ENCODE measurements at regions not wholly inside any gene's neighbourhood (a gene's known extent, or its start where the extent isn't known, plus 50 kb on each side); places are given as distances from the start of the nearest gene placed in this dataset.
"Not testable (repeated sequence)": the region's sequence is repeated elsewhere in the genome, so short reads cannot be mapped to it uniquely, and the experiment has no call there.

DNA sequence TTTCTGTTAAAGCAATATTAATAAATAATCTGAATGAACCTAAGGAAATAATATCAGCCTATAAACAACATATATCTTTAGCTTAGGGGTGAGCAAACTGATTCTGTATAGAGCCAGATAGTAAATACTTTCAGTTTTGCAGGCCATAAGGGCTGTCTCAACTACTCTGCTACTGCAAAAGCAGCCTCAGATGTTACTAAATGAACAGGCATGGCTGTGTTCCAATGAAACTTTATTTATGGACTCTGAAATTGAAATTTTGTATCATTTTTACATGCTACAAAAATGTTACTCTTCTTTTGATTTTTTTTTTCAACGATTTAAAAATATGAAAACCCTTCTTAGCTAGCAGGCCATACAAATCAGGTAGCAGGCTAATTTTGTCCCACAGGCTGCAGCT, 212.8 kb upstream of the PRICKLE2 start:
- intact Hi-C loops (cut with micrococcal nuclease), result no loop called here

- intact Hi-C loops (cut with micrococcal nuclease), result no loop called here
Measured at GRCh38 chr3:64437131-64437530, 211.9 kb upstream of the PRICKLE2 start.

GRCh38 chr3:64435023-64435422, 209.8 kb upstream of the PRICKLE2 start:
- intact Hi-C loops (cut with micrococcal nuclease), result not testable (repeated sequence)

DNA sequence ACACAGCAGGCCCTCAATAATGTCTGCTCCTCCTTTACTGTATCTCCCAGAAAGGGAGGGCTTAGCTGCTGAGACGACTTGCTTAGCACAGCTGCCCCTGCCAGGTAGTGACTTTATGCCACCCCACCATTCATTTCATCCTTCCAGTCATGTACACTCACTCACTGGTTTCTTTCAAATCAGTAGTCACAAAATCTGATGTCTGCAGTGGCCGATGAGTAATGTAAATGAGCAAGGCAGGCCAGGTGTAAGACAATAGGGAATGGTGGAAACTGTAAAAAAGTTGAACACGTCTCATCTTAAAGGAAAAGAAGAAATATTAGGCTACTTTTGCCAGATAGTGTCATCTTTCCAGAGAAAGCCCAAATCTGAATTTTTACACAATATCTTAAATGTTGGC, 207.6 kb upstream of the PRICKLE2 start:
- intact Hi-C loops (cut with micrococcal nuclease), result no loop called here

- intact Hi-C loops (cut with micrococcal nuclease), result no loop called here
Measured at GRCh38 chr3:64431526-64432091, 206.3 kb upstream of the PRICKLE2 start.

DNA sequence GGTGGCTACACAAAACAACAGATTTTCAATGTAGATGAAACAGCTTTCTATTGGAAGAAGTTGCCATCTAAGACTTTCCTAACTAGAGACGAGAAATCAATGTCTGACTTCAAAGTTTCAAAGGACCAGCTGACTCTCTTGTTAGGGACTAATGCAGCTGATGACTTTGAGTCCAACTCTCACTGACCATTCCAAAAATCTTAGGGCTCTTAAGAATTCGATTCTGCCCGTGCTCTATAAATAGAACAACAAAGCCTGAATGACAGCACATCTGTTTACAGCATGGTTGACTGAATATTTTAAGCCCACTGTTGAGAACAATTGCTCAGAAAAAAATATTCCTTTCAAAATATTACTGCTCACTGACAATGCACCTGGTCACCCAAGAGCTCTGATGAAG, 202.4 kb upstream of the PRICKLE2 start:
- intact Hi-C loops (cut with micrococcal nuclease), result no loop called here

- intact Hi-C loops (cut with micrococcal nuclease), result no loop called here
Measured at GRCh38 chr3:64426551-64426950, 201.3 kb upstream of the PRICKLE2 start.

DNA sequence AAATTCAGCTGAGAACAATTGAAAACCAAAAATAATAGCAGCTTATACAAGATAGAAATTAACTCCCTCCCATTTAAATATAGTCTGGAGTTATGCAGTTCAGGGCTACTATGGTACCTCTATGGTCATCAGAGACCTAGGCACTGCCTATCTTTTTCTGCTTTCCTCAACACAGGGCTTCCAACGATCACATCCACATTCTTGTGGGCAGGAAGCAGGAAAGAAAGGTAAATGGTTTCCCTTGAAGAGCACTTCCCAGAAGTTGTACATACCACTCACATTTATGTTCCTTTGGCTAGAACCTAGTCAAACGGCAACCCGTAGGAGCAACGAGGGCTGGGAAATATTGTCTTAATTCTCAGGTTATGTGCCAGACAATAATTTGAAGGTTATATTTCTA, 197.7 kb upstream of the PRICKLE2 start:
- intact Hi-C loops (cut with micrococcal nuclease), result no loop called here

DNA sequence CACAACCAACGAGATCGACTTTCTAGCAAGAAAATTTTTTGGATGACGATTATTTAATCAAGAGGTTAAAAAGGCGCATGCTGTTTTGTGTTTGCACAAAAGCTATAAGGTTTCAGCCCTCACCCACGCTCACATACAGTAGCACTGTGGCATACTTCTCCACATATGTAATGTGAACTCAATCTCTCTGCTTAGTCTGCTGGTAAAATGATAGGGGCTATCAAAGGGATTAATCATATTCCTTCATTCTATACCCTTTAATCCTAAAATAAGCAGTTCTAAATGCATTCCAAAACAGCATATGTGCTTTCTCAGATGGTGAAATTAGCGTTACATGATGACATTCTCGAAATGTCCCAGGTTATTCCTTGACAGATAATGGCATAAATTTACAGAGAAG, 196.9 kb upstream of the PRICKLE2 start:
- intact Hi-C loops (cut with micrococcal nuclease), result no loop called here

DNA sequence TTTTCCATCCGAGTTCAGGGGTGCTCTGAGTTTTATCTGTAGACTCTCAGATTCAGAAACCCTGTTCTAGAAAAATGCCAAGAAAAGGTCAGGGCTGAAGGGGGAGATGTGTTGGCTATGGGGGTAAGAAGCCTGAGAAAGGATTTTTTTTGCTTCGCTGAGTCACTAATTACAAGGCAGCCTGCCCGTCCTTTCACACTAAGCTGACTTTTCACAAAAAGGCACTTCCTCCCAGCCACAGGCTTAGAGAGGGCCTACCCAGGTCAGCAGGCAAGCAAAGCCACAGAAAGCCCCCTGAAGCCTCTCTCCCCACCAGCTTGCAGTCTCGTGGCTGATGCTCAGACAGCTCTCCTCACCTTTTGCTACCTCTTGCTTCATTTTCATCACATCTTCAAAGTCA, 192.6 kb upstream of the PRICKLE2 start:
- intact Hi-C loops (cut with micrococcal nuclease), result no loop called here

DNA sequence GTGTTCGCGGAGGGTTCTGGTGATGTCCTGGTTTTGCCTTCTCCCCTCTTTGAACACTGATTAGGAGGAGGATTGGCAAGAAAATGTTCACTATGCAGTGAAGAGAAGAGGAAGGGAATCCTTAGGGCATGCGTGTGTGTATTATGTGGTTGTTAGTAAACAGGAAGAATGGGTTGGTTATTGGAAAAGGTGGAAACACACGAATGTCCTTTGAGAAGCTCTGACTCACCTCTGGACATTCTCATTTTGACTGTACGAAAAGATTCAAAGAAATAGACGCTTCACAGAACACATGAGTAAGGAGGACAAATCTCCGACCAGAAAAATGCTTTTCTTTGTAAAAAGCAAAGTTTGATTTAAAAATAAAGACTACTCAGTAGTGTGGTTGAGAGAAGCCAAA, 188.8 kb upstream of the PRICKLE2 start:
- intact Hi-C loops (cut with micrococcal nuclease), result no loop called here

GRCh38 chr3:64411101-64411500, 185.8 kb upstream of the PRICKLE2 start:
- intact Hi-C loops (cut with micrococcal nuclease), result no loop called here

GRCh38 chr3:64410226-64410625, 185.0 kb upstream of the PRICKLE2 start:
- intact Hi-C loops (cut with micrococcal nuclease), result no loop called here

- intact Hi-C loops (cut with micrococcal nuclease), result no loop called here
Measured at GRCh38 chr3:64408770-64409169, 183.5 kb upstream of the PRICKLE2 start.

DNA sequence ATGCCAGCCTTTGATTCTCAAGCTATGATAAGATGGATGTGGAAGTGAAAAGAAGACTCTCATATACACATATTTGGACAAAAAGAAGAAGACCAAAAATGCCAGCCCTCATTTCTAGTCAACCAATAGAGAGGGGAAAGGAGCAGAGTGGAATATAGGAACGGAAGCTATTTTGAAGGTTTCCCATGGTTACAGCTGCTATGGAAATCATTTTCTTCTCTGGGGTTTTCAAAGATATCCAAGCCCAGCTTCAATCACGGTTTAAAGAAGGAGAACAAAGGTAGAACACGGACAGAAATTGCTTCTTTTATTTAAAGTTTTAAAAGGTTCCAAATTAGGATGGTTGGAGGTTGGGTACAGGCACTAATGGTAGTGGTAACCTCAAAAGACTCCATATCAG, 181.0 kb upstream of the PRICKLE2 start:
- intact Hi-C loops (cut with micrococcal nuclease), result no loop called here

- intact Hi-C loops (cut with micrococcal nuclease), result no loop called here
Measured at GRCh38 chr3:64405211-64405835, 180.1 kb upstream of the PRICKLE2 start.

GRCh38 chr3:64400706-64401105, 175.4 kb upstream of the PRICKLE2 start:
- intact Hi-C loops (cut with micrococcal nuclease), result no loop called here

DNA sequence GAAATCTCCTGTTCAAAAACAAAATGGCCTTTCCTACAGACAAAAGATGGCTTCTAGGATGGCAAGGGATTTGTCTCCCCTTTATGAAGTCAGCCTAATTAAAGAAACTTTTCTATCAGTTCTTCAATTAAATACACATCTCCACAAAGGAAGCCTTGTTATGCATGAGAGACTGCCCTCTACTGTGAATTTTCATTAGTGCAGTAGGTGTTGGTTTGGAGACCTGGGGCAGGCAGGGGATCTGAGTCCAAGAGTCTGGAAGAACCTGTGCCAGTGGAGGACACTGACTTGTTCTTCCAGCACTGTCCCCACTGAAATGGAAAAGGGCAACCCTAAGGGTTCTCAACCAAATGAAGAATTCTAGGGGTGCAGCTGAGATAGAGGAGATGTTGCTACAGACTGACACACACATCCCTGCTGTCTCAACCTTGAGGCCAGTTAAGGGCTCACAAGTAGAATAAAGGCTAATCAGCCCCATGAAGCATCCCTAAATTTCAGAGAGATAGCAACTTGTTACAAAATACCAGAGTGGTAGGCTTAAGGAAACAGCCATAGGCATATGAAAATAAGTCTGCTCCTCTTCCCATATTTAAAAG, 174.0 kb upstream of the PRICKLE2 start:
- intact Hi-C loops (cut with micrococcal nuclease), result loop anchor here (1.0 to 2.0 kb wide), 2 partner anchors 49 to 369 kb away; no protein-coding TSS in a partner anchor

DNA sequence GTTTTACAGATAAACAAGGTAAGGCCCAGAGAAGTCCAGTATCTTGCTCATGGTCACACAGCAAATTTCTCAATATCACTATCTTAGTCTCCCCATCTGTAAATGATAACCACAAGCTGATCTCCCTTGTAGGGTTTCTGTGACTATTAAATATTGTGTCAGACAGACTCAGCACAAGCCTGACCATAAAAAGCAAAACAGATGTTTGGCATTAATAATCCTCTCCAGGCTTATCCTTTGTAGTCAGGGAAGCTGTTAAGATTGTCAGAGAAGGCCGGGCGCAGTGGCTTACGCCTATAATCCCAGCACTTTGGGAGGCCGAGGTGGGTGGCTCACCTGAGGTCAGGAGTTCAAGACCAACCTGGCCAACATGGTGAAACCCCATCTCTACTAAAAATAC, 173.2 kb upstream of the PRICKLE2 start:
- intact Hi-C loops (cut with micrococcal nuclease), result loop anchor here (2.0 kb wide), 1 partner anchor 48 kb away; no protein-coding TSS in a partner anchor

DNA sequence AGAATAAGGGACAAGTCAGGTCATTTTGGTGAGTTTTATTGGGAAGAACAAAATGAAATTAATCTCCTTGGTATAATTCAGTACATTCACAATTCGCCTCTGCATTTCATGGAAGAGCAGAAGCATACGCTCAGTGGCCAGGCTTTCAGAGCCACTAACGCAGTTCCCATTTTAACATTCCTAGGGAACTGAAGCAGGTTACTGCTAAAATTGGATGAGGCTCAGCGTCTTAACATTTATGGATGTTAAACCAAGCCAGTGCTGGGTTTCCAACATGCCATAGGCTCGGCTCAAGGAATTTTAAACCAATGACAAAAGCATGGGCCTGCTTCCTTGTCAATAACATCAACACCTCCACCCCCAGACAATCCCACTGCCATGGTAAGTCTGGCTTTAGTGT, 172.7 kb upstream of the PRICKLE2 start:
- intact Hi-C loops (cut with micrococcal nuclease), result loop anchor here (2.0 kb wide), 1 partner anchor 47 kb away; no protein-coding TSS in a partner anchor

GRCh38 chr3:64397573-64397972, 172.3 kb upstream of the PRICKLE2 start:
- intact Hi-C loops (cut with micrococcal nuclease), result no loop called here

DNA sequence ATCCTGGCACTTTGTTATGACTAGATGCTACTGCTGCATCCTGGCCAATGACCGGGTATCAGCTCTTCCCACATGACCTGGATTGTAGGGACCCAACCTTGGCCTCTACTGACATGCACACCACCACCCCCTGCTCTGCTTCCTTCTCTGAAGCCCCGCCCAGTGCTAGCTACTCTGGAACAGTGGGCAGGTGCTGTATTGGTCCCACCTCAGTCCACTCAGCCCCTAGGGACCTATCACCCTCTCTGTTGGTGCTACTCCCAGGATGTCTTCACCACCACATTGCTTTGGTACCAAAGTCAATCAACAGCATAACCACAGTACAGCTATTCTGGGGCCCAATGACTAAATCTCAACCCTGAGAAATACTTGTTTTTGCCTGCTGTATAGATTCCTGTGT, 170.2 kb upstream of the PRICKLE2 start:
- intact Hi-C loops (cut with micrococcal nuclease), result no loop called here

DNA sequence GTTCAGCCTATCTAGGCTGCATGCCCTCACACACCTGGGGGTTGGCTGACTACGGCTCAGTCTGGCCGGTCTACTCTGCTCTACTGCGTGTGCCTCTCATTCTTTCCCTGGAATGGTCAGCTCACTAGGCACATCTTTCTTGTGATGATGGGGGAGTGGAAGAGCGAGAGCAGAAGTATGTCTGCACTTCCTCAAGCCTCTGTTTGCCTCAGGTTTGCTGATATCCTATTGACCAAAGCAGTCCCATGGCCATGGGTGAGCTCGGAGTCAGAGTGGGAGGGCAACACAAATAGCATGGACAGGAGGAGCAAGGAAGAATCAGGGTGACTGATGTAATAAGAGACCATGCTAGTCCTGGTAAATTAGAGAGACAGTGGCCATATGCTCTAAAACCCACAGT, 167.9 kb upstream of the PRICKLE2 start:
- intact Hi-C loops (cut with micrococcal nuclease), result no loop called here

All from T-helper 2 cell treated with Interferon-gamma antibody and Interleukin-4, amounts not matched to agents 100 ng/mL and 5 ng/mL, for 36 hours (primary cell).